Kidney glomerular epithelial cell (primary cell): ENCODE measurements at regions not wholly inside any gene's neighbourhood (a gene's known extent, or its start where the extent isn't known, plus 50 kb on each side); places are given as distances from the start of the nearest gene placed in this dataset.
"Not testable (repeated sequence)": the region's sequence is repeated elsewhere in the genome, so short reads cannot be mapped to it uniquely, and the experiment has no call there.

ENCODE experiments used
- DNase-seq: peaks from one replicate; lab custom pipeline; 2025; lab: John Stamatoyannopoulos, UW

DNA sequence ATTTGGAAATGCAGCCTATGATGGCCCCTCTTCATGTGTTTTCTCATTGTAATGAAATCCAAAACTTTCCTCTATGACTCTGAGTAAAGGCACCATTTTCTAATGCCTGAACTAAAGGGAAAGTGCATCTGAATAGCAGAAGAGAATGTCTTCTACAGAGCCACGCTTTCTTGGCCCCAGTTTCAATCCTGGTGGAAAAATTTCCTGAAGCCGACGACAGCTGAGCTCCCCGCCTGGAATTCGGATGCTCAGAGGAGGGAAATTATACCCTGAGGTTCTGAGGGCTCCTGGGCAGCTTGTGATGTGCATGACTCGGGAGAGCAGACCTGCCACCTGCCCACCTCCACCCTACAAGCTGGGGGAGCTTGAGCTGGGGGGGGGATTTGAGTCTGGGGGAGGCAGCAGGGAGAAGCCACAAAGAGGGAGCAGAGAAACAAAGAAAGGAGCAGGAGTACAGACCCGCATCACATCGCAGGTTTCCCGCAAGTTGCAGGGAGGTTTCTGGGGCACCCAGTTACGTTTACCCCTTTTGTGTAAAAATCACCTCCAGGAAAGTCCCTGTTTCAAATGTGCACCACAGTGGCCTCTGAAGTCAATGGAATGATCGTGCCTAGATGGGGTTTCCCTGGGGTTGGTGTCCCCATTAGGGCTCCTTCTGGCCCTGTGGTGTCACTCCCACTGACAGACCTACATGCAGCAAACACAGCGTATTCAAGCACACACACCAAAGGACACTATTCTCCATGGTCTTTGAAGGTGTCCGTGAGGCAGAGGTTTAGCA lies 145.6 kb upstream of the RBPJ start:
- DNase-seq: no peak

DNA sequence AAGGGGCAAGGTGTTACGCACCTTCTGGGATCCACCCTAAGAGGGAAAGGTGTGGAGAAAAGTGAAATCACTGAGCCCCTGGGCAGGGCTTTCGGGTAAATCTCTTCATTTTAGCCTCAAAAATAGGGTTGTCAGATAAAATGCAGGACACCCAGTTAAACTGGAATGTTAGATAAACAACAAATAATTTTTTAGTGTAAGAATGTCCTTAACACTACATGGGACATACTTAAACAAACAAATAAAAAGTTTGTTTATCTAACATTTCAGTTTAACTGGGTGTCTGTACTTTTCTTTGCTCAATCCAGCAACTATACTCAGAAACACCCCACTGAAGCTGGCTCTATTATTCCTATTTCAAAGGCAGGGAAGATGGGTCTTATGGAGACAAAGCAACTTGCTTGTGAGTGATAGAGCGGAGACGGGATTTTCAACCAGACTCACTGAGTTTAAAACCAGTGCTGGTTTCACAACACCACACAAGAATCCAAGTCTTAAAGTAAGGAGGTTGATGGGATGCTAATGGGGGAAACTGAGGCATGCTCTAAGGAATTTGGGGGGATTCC lies 144.8 kb upstream of the RBPJ start:
- no peak for DNase-seq

DNA sequence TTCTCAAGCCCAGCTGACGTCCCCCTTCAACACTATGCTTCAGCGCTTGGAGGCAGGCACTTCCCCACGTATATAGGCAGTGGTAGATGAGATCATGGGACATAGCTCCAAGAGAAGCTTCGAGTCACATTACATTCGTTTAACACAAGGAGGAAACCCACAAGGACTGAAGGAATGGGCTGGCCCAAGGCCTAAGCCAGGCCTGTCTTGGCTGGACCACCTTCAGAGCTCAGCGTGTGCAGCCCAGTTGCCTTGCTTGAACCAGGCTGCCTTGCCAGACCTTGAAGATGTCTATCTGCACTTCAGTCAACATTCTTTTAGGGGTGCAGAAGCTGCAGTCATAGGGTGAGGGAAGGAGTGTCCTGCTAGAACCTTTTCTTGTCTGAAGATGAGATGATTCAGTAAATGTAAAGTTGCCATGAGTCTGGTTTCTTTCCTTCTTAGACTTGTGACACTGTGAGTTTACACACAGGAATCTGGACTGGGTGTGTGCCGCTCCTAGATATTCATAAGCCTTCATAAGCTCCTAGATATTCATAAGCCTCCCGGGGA lies 144.1 kb upstream of the RBPJ start:
- DNase-seq: no peak

DNA sequence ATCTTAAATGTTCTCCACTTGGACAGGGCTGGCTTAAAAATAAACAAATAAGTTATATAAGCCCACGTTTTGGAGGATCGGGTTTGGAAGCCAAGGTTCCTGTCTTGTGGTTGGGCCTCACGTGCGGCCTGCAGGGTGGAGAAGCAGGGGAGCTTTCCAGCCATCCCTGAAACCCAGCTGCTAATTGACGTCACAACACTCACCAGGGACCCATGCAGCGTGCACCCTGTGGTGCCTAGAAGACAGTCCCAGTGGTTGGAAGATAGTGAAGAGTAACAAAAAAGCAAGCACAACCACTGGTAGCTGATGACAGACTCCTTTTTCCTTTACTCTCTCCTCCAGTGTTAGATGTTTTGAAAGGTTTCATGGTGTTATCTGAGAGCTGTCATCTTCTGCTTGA lies 142.0 kb upstream of the RBPJ start:
- no peak for DNase-seq

DNA sequence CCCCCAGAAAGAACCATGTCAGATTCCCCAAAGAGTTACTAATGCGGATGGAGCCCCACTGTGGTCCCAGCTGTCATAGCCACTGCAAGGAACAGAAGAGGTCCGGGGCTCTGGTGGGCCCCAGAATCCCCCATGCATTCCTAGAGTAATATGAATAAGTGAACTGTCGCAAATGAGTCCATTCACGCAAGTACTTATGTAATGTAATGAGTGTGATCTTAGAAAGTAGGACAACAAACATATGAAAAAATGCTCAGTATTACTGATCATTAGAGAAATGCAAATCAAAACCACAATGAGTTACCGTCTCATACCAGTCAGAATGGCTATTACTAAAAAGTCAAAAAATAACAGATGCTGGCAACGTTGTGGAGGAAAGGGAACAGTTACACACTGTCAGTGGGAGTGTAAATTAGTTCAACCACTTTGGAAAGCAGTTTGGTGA lies 141.5 kb upstream of the RBPJ start:
- no peak for DNase-seq

DNA sequence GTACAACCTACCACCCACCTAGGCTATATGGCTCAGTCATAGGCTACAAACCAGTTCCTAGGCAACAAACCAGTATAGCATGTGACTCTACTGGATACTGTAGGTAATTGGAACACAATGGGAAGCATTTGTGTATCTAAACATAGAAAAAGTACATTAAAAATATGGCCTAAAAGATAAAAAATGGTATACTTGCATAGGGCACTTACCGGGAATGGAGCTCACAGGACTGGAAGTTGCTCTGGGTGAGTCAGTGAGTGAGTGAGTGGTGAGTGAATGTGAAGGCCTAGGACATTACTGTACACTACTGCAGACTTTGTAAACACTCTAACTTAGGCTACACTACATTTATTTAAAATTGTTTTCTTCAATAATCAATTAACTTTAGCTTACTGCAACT lies 139.2 kb upstream of the RBPJ start:
- no peak for DNase-seq

DNA sequence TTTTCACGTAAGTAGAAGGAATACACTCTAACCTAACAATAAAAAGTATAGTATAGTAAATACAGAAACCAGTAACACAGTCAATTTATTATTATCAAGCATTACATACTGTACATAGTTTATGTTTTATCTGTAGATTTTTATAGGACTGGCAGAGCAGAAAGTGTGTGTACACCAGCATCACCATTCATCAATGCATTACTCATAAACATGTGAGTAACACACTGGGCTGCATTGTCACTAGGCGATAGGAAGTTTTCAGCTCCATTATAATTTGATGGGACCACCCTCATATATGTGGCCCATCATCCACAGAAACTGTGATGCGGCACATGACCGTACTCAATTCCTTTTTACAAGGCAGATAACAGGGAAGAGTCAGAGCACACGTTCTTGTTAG lies 137.8 kb upstream of the RBPJ start:
- DNase-seq: no peak

DNA sequence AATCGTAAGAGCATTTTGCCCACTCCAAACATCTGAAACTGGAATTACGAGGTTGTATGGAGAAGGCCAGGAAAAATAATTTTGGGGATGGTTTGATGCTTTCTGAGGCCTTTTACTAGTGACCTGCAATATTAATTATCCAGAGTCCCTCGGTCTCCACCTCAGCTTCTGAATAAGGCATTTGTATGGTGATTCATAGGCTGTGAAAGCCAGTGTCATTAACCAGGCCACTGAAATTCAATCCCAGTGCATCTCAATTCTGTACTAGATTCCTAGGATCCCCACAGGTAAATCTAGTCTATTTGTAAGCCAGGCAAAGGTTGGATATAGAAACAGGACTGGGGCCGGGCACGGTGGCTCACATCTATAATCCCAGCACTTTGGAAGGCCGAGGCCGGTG lies 135.4 kb upstream of the RBPJ start:
- DNase-seq: no peak

DNA sequence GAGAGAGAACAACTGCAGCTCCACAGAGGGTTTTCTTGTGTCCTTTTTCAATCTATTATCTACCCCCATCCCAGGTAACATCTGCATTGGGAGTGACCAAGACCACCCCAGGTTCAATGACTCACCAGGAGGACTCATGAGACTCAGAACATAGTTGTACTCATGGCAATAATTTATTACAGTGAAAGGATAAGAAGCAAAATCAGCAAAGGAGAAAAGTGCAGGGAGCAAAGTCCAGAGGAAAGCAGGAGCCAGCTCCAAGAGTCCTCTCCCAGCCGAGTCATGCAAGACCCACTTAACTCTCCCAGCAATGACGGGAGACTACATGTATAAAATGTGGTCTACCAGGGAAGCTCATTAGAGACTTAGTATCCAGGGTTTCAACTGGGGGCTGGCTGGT lies 129.5 kb upstream of the RBPJ start:
- DNase-seq: peak; percentile 10

DNA sequence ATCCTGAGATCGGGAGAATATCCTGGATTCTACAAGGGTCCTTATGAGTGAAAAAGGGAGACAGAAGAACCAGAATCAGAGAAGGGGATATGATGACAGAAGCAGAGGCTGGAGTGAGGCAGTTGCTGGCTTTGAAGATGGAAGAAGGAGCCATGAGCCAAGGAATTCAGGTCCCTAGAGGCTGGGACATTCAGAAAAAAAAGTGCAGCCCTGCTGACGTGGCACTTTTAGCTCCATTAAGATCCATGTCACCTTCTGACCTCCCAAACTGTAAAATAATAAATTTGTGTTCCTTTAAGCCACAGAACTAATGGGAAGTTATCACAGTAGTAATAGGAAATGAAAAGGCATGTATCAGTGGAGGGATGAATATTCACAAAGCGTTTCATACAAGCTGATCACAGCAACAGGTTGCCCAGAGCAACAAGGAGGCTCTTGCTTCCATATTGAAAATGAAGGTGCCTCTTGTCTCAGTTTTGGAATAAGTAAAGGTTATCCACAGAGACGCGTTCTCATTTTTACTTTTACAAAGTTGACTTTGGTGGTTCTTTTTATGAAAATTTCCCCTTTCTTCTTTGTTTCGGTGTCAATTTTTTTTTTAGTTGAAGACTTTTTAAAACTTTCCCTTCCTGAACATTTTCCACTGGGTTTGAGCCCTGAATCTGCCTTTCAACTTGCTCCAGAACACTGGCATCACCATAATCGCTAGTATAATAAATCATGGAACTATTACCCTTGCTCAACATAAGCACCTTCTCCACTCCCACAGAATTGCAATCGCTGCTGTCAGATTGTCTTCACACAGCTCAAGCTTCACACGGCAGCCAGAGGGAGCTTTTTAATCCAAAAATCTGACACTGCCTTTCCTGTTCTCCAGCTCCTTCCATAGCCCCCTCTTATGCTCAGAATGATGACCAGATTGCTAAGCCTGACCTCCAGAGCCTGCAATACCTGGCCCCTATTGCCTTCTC lies 127.6 kb upstream of the RBPJ start:
- no peak for DNase-seq

DNA sequence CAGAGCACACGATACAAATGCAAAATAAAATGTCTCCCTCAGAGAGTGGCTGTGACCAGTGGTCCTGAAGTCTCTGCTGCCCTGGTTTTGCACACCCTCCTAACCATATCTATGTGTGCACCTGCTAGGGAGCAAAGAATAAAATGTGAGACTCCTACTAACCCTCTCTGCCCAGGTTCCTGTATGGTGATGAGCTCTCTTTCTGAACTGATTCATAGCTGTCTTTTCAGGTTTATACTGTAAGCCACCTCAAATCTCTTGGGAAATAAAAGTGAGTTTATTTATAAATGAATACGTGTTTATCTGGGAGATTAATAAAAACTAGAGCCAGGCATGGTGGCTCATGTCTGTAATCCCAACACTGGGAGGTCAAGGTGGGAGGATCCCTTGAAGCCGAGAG lies 126.0 kb upstream of the RBPJ start:
- no peak for DNase-seq

DNA sequence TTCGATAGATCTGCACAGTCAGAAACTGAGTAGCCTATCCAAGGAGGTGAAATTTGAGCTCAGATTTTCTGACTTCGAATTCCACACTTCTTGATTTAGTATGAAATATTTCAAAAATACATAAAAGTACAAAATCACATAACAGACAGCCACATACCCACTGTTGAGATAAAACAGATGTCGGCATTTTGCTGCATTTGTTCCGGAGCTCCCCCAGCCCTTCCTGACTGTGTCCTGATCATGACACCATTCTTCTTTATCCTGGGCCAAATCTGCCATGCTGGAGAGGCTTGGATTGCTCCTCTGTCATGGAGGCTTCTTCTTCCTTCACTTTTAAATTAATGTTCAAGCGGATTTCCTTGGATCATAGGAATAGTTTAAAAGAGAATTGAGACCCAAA lies 124.2 kb upstream of the RBPJ start:
- no peak for DNase-seq

DNA sequence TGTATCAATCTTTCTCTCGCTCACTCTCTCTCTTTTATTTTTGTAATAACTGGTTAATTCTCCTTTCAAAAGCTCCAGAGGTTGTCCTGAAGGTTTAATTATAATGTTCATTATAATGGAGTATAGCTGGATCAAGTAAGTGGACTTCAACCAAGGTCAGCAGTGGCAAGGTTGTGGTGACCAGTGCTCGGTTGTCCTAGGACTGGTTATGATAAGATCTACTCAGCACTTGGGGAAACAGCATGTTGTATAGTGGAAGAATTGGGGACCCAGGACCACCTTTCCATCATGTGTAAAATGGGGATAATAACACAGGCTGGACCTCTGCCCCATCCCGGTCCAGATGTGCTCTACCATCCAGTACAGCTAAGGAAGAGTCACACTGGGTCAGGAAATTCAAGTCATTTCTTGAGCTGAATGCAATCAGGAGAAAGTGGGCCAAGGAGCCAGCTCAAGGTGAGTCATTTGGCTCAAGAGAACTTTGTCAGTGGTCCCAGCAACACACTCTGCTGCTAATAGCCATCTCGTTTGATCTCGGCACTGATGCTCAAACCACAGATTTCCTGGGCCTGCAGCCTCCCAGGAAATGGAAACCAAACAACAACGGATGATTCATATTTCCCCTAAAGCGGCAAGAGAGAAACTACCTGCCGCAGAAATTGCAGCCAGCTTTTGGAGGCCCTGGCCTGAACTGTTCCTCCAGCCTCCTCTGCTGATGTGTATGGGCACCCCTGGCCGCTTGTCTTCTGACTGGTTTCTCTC lies 123.6 kb upstream of the RBPJ start:
- peak; percentile 75 for DNase-seq

DNA sequence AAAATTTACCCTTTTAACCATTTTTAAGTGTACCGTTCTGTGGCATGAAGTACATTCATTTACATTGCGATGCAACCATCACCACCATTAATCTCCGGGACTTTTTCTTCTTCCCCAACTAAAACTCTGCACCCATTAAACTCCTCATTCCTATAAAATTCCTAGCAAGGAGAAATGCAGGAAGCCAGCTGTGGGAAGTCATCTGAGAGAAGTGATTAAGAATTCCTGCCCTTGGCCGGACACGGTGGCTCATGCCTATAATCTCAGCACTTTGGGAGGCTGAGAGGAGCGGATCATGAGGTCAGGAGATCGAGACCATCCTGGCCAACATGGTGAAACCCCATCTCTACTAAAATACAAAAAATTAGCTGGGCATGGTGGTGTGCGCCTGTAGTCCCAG lies 121.9 kb upstream of the RBPJ start:
- not testable (repeated sequence) for DNase-seq

DNA sequence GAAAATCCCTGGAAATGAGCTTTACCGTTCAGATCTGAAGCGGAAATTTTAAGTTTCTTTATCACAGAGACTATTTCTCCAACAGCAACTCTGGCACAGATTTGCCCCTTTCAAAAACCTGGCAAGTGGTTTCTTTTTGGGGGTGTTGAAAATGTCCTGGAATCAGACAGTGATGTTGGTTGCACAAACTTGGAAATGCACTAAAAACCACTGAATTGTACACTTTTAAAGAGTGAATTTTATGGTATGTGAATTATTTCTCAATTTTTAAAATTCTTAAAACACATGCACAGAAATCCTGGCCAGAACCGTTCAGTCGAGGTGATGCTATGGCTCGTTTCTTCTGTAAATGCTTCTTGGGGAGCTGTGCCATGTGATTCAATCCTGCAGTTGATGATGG lies 121.2 kb upstream of the RBPJ start:
- no peak for DNase-seq

DNA sequence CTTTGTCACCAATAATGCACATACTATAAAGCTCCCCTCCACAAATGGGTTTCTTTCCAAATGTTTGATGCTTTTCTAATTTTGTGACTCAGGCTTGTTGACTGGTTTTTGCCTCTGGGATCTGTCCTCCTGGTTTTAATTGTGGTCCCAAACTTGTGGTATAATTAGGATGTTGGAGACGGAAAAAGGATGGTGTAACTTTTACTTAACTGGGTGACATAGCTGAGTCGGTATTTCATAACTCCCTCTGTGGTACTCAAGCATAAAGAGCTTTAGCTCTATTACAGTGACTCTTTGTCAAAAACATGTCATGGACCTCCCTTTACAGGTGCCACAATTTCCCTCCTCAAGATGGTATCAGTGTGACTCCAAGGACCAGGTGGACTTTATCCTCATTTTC lies 119.7 kb upstream of the RBPJ start:
- no peak for DNase-seq

DNA sequence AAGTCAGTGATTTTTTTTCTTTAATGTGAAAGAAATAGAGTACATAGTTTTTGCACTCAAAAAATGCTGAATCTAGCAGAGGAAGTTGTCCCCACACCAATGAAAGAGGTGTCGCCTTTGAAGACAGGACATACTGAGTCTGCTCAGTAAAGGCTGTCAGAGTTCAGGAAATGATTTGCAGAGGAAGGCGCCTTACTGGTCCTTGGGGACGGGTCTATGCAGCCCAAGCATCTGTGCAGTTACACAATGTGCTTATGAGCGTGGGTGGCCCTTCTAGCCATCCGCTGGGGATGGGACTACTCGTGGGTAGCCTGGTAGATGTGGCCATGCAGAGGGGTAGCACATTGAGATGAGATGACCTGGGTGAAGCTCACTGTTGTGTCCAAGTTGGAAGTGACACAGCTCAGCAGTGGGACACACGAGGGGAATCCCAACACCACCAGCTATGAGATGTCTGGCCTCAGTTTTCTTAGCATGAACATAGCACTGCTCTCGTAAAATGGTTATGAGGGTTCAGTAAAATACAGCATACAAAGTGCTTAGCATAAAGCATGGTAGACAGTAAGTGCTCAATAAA lies 116.5 kb upstream of the RBPJ start:
- DNase-seq: no peak

DNA sequence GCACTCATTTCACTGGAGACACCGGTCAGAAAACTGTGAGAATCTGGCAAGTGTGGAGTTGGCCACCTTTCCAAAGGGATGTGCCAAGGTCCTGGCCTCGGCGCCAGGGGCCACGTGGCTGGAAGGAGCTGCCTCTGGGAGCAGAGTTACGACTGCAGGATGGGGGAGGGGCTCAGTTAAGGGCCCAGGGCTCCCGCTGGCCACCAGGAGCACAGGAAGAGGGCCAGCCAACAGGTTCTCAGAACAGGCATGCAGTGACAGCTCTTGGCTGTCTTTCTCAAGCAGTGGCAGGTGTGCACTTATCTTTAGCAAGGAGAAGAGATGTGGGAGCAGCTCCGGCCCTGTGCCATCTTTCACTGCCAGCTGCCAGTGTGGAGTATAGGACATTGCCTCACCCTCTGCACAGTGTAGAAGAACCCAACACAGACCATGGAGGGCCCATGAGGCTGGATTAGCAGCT lies 115.9 kb upstream of the RBPJ start:
- DNase-seq: no peak

DNA sequence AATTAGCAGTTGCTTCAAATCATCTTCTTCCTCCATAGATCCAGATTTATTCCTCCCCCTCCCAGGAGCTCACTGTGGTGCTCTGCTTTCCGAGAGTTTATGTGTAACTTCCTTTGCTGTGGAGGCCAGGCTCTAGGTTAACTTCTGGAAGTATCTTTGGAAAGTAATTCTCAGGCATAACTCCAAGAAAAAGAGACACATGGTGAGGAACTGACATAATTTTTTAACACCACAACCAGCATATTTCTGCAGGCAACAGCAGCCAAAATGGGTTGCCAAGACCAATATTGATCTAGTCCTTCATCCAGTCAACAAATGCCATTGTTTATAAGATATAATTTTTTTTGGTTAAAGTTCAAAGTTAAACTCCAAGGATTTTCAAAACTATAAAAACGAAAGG lies 114.5 kb upstream of the RBPJ start:
- DNase-seq: no peak

DNA sequence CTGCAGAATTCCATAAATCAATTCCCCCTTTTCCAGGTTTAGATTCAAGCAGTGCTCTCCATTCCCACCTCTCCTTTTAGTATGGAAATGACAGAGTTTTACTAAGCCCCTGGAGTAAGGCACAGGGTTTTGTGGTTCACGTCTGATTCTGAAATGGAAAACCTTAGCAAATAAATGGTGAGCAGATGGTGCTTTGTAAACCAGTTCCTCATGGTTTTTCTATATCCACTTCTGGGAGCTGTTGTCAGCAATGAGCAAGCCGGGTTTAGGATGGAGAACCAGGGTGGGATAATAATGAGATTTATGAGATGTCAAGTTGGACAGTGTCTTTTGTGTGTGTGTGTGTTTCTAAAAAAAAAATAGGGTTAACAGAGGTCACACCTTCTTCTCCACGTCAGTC lies 113.8 kb upstream of the RBPJ start:
- no peak for DNase-seq

DNA sequence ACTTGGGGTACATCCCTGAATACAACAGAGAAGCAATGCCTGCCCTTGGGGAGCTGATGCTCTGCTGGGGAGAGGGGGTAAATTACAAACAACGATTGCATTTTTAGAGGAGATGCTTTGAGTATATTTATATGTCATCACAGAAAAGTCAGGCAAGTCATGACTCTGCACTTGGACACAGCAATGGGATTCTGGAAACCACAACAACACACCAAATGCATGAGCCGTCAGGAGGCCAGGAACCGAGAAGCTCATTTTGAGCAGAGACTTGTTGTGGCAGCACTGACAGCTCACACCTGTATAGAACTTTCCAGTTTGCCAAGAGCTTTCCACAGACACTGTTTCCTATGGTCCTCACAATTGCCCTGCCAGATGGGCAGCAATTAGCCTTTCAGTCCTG lies 113.2 kb upstream of the RBPJ start:
- no peak for DNase-seq
